GM21825 (cell line): ENCODE measurements at regions not wholly inside any gene's neighbourhood (a gene's known extent, or its start where the extent isn't known, plus 50 kb on each side); places are given as distances from the start of the nearest gene placed in this dataset.

Experiments used
- ATAC-seq: cut with Tn5 transposase; IDR thresholded peaks from one replicate; pipeline ENCODE4 v1.9.1; 2021; ENCODE audit warnings: mild to moderate bottlenecking, moderate library complexity; ENCODE audit not compliant: unreplicated experiment

GRCh38 chr13:107767119-107767518, 448.2 kb downstream of the LIG4 start:
- no peak for ATAC-seq

DNA sequence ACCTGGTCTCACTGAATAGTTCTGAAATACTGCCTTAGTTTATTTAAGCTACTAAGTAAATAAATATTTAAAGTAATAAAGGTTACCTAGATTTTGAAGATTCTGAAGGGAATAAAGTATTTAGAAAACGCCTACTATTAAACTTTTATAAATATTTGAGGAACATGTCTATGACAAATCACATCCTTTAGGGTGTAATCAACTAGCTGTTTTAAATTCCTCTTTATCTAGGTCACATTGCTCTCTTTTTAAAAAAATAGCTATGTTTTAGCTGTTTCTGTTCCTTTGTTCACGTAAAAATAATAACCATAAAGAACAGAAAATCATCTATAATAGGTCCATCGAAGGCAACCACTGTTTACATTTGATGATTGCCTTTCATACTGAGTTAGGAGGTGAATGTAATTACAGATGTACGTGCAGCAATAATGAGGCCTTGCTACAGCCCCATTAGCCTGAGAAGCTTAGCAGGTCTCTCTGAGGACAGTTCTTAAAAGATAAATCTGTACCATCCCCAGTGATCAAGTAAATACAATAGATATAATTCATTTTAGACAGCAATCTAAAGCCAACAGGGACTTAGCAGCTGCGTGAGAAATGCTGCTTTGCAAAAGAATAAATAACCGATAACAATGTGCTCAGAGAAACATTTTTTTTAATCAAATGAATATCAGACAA, 449.5 kb downstream of the LIG4 start:
- ATAC-seq, result no peak

GRCh38 chr13:107764046-107764445, 451.3 kb downstream of the LIG4 start:
- no peak for ATAC-seq

DNA sequence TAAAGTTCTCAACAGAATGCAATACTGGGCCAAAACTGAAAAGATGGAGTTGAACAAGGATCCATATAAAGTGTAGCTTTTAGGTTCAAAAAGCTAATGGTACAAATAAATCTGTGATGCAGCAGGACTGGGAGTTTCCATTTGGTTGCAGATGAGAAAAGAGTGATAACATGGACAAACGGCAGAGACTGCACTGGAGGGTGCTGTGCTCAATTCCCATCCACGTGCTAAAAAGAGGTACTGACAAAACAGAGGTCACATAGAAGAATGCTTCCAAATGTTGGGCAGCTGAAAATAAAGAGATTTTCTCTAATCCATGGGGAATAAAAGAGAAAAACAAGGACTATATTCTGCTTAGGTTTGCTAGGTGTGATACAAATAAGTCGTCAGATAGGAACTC, 461.6 kb downstream of the LIG4 start:
- no peak for ATAC-seq

- no peak for ATAC-seq
Measured at GRCh38 chr13:107753291-107753690, 462.0 kb downstream of the LIG4 start.

DNA sequence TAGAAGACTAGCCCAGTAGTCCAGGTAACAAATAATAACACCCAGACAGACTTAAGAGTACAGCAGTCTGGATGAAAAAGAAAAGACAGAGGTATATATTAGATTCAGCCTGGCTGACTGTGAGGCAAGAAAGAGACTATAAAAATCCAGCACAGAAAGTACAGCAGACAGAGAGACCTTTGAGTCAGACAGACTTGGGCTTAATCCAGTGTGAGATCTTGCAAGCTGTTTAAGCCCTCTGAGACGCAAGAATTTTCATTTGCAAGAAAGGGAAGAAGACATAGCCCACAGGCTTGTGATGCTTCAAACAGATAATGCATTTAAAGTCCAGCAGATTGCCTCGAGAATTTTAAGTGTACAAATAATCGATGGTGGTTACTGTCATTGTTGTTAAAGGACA, 471.4 kb downstream of the LIG4 start:
- ATAC-seq, result no peak

- no peak for ATAC-seq
Measured at GRCh38 chr13:107743526-107743925, 471.8 kb downstream of the LIG4 start.

DNA sequence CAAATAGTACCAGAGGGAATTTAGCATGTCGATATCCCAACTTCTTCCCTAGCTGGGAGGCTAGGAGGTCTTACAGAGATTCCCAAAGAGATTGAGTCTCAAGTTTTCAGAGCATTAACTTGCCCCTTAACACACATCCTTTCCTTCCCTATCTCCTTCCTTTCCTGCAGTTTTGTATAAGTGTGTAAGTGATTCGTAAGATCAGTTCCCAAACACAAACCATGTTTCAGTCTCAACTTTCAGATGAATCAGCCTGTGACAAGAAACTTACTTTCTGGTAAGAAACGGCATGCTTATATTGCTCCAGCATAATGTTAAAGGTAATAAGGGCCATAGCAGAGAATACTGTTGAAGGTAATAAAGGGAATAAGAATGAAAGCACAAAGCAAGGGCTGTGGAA, 472.2 kb downstream of the LIG4 start:
- no peak for ATAC-seq

GRCh38 chr13:107742544-107742943, 472.8 kb downstream of the LIG4 start:
- no peak for ATAC-seq

DNA sequence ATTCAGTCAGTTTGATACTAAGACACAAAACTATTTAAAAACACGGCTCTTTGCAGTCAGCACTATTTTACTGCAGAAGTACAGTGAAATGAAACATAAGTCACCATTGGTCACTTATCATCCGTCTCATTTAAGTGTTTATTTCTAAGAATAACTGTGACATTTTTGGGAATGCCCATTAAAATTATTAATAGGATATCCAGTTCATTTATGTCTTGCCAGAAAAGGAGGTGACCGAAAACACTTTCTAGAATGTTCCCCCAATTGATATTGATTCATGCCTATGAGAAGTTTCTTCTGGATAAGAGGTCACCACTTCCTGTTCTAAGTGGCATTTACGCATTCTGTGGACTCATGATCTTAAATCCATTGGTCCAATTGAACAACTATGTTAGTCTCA, 477.3 kb downstream of the LIG4 start:
- no peak for ATAC-seq

DNA sequence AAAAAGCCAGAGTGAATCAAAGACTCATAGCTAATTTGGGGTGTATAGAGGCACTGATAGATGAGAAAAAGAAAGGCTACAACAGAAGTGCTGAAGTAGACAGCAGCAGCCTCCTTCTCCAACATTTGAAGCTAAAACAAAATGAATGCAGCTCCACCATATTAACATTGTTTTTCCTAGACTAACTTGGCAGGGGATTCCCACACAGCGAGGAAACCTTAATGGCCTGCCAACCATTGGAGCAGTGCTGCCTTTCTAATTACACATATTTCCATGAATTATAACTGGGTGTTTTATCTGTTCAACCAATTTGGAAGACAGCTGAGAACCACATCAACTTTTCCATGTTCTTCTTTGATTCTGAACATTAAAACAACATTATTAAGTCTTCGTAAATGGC, 478.6 kb downstream of the LIG4 start:
- no peak for ATAC-seq

- ATAC-seq, result no peak
Measured at GRCh38 chr13:107736170-107736569, 479.2 kb downstream of the LIG4 start.

GRCh38 chr13:107734891-107735625, 480.3 kb downstream of the LIG4 start:
- ATAC-seq, result no peak

GRCh38 chr13:107733276-107733675, 482.1 kb downstream of the LIG4 start:
- ATAC-seq, result no peak

DNA sequence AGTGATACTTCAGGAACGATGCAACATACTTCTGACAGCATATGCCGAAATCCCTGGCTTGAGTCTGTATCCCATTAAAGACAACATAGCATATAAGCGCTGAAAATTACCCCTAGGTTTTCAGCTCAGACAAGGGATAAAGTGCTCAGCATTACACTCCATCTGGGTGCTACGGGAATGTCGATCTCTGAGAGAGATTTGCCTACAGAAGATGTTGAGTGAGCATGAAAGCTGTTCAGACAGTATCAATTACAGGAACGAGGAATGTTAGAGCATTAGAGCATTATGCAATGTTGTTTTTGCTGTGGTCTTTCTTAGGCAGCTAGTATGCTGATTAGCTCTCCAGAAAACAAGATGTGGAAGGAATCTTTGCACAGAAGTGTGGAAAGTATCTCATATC, 484.5 kb downstream of the LIG4 start:
- no peak for ATAC-seq

GRCh38 chr13:107721125-107721869, 494.0 kb downstream of the LIG4 start:
- ATAC-seq, result no peak

GRCh38 chr13:107716741-107717140, 498.6 kb downstream of the LIG4 start:
- ATAC-seq, result no peak

GRCh38 chr13:107716241-107716640, 499.1 kb downstream of the LIG4 start:
- ATAC-seq, result no peak

GRCh38 chr13:107715496-107715895, 499.8 kb downstream of the LIG4 start:
- ATAC-seq, result no peak

DNA sequence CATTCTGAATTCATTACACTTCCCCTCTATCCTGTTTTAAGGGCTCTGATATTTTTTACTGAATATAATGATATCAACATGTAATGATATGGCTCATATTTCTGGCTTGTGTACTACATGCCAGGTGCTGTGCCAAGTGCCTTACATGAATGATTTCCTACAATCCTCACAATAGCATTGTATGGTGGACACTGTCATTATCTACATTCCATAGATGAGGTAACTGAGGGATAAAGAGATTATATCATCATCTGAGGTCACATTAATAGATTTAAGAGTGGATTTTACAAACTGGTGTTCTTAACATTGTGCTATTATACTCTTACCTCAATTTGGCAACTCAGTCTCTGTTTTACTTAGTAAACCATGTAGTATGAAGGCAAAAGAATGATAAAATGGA, 502.0 kb downstream of the LIG4 start:
- no peak for ATAC-seq

GRCh38 chr13:107712145-107712860, 503.0 kb downstream of the LIG4 start:
- ATAC-seq, result no peak
